ENCODE measurements at regions not wholly inside any gene's neighbourhood (a gene's known extent, or its start where the extent isn't known, plus 50 kb on each side); places are given as distances from the start of the nearest gene placed in this dataset.

DNA sequence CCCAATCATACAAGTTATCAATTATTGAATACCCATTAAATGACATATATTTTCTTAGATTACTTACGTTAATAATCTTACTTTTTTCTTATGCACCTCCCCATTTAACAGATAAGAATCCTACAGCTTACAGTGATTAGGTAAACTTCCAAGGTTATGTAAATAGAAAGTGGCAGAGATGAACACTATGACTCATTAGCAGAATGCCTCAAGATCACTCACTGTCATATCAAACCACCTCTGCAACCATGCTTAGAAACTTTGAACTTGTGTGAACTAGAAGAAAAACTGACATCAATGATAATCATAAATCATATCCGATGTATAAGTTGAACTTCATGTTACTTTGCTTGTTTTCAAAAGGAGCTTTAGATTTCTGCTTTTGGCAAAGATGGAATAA, 911.6 kb upstream of the ARPP21 start:
- no peak for FAIRE-seq
- Histone ChIP-seq H3K9ac (ENCODE audit: control insufficient read depth, extremely low read depth, insufficient read depth, low read length) (no peak overlapping the region), H3K9me3 (ENCODE audit: control insufficient read depth, low read depth, low read length) (no peaks in the 10 kb centered on the region), H3K9me1 (ENCODE audit: control insufficient read depth, extremely low read depth, insufficient read depth, low read length) (no peaks in the 10 kb centered on the region), H3K36me3 (ENCODE audit: control insufficient read depth in 2 of 2, extremely low read depth in 1 of 2, insufficient read depth in 2 of 2, low read length in 2 of 2) (no peaks in the 10 kb centered on the region), H3K4me2 (ENCODE audit: control insufficient read depth, extremely low read depth, insufficient read depth, low read depth, low read length) (no peak overlapping the region), H2AFZ (ENCODE audit: control insufficient read depth, low read length) (no peak overlapping the region), H3K4me3 (ENCODE audit: control insufficient read depth in 2 of 3, extremely low read depth in 1 of 3, insufficient read depth in 2 of 3, low read depth in 1 of 3, low read length in 3 of 3) (no peak overlapping the region), H4K20me1 (ENCODE audit: control insufficient read depth, extremely low read depth, insufficient read depth, low read length) (no peaks in the 10 kb centered on the region), H3K27ac (ENCODE audit: control insufficient read depth, insufficient read depth, low read length) (no peak overlapping the region), H3K27me3 (ENCODE audit: control insufficient read depth, extremely low read depth, insufficient read depth, low read length) (no peaks in the 10 kb centered on the region), H3K79me2 (ENCODE audit: control insufficient read depth, insufficient read depth, low read length) (no peaks in the 10 kb centered on the region), H3K4me1 (ENCODE audit: control insufficient read depth, extremely low read depth, insufficient read depth, low read length) (no peaks in the 10 kb centered on the region)
- TF ChIP-seq, protein P1, sequence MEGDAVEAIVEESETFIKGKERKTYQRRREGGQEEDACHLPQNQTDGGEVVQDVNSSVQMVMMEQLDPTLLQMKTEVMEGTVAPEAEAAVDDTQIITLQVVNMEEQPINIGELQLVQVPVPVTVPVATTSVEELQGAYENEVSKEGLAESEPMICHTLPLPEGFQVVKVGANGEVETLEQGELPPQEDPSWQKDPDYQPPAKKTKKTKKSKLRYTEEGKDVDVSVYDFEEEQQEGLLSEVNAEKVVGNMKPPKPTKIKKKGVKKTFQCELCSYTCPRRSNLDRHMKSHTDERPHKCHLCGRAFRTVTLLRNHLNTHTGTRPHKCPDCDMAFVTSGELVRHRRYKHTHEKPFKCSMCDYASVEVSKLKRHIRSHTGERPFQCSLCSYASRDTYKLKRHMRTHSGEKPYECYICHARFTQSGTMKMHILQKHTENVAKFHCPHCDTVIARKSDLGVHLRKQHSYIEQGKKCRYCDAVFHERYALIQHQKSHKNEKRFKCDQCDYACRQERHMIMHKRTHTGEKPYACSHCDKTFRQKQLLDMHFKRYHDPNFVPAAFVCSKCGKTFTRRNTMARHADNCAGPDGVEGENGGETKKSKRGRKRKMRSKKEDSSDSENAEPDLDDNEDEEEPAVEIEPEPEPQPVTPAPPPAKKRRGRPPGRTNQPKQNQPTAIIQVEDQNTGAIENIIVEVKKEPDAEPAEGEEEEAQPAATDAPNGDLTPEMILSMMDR (optimal IDR thresholded peaks at IDR 0.05 in 1 of 3, IDR thresholded peaks at IDR 0.05 in 1 of 3, conservative IDR thresholded peaks at IDR 0.05 in 1 of 3; ENCODE audit: extremely low read depth in 1 of 3, insufficient read depth in 2 of 3, low read length in 3 of 3), result no peak
- no peak for TF ChIP-seq EZH2 (IDR thresholded peaks at IDR 0.05; ENCODE audit: low read length)
- DNase-seq (ENCODE audit: low read depth, low spot score), result no peak
- dilution Hi-C loops (cut with MboI; ENCODE audit: extremely low pct_ligation_motif_present, low sequenced_read_pairs), result no loop called here

DNA sequence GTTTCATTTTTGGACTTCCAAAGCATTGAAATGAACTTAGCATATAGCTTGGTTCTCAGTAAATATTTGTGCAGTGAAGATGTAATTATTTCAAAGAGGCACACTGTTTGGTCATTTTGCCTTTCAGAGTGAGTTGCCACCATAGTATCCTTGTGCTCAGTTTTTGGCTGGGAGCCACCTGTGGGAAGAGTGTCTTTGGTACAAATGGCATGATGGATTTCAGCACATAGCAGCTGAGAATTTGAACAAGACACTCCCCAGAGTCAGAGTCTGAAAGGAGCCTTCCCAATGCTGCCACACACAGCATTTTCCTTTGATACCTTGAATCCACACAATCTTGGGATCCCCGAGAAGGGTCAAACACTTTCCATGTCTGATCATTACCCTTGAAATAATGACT, 897.2 kb upstream of the ARPP21 start:
- DNase-seq (ENCODE audit: low read depth, low spot score) (no peak), FAIRE-seq (no peak)
- Histone ChIP-seq H3K36me3 (ENCODE audit: control insufficient read depth in 2 of 2, extremely low read depth in 1 of 2, insufficient read depth in 2 of 2, low read length in 2 of 2) (no peaks in the 10 kb centered on the region), H3K4me3 (ENCODE audit: control insufficient read depth in 2 of 3, extremely low read depth in 1 of 3, insufficient read depth in 2 of 3, low read depth in 1 of 3, low read length in 3 of 3) (no peak overlapping the region), H3K9me1 (ENCODE audit: control insufficient read depth, extremely low read depth, insufficient read depth, low read length) (no peaks in the 10 kb centered on the region), H3K79me2 (ENCODE audit: control insufficient read depth, insufficient read depth, low read length) (no peaks in the 10 kb centered on the region), H3K27me3 (ENCODE audit: control insufficient read depth, extremely low read depth, insufficient read depth, low read length) (no peaks in the 10 kb centered on the region), H3K9me3 (ENCODE audit: control insufficient read depth, low read depth, low read length) (no peaks in the 10 kb centered on the region), H3K27ac (ENCODE audit: control insufficient read depth, insufficient read depth, low read length) (no peak overlapping the region), H3K4me1 (ENCODE audit: control insufficient read depth, extremely low read depth, insufficient read depth, low read length) (no peaks in the 10 kb centered on the region), H3K4me2 (ENCODE audit: control insufficient read depth, extremely low read depth, insufficient read depth, low read depth, low read length) (no peak overlapping the region), H2AFZ (ENCODE audit: control insufficient read depth, low read length) (no peak overlapping the region), H4K20me1 (ENCODE audit: control insufficient read depth, extremely low read depth, insufficient read depth, low read length) (no peaks in the 10 kb centered on the region), H3K9ac (ENCODE audit: control insufficient read depth, extremely low read depth, insufficient read depth, low read length) (no peak overlapping the region)
- dilution Hi-C loops (cut with MboI; ENCODE audit: extremely low pct_ligation_motif_present, low sequenced_read_pairs), result no loop called here
- no peak for TF ChIP-seq EZH2 (IDR thresholded peaks at IDR 0.05; ENCODE audit: low read length)
- TF ChIP-seq, protein P1 (optimal IDR thresholded peaks at IDR 0.05 in 1 of 3, IDR thresholded peaks at IDR 0.05 in 1 of 3, conservative IDR thresholded peaks at IDR 0.05 in 1 of 3; ENCODE audit: extremely low read depth in 1 of 3, insufficient read depth in 2 of 3, low read length in 3 of 3), result no peak

All from keratinocyte (primary cell).